CD4-positive, alpha-beta T cell treated with Interleukin-4 for 1 hour (primary cell): ENCODE measurements at regions not wholly inside any gene's neighbourhood (a gene's known extent, or its start where the extent isn't known, plus 50 kb on each side); places are given as distances from the start of the nearest gene placed in this dataset.
A peak's percentile ranks its signal among the peaks of the same experiment; 100 is the strongest.
"Not testable (repeated sequence)": the region's sequence is repeated elsewhere in the genome, so short reads cannot be mapped to it uniquely, and the experiment has no call there.

ENCODE experiments used
- DNase-seq, 2 donors: peaks; one replicate each; pipeline ENCODE4 v3.0.0-alpha.2; 2020 to 2022

- no peak for DNase-seq
Observed at GRCh38 chrX:45553417-45553816, 352.7 kb upstream of the DIPK2B start.

- DNase-seq = not testable (repeated sequence)
Observed at GRCh38 chrX:45546697-45547096, 346.0 kb upstream of the DIPK2B start.

DNA sequence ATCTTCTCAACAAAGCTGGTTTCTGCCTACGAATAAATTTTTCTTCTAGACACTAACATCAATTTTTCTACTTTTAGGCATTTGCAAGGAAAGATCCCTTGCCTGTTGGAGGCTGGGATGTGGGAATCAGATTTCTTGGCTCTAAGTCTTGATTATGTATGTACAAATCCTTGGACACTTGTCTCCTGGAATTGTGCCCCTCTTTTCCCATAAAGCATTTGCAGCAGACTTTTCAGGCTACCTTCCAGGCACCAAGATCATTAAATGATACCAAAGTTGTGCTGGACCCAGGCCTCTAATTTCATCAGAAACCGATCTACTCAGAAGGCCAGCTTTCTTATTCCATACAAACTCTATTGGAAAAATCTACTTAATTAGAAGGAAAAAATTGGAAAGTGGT lies 339.5 kb upstream of the DIPK2B start:
- no peak for DNase-seq

DNA sequence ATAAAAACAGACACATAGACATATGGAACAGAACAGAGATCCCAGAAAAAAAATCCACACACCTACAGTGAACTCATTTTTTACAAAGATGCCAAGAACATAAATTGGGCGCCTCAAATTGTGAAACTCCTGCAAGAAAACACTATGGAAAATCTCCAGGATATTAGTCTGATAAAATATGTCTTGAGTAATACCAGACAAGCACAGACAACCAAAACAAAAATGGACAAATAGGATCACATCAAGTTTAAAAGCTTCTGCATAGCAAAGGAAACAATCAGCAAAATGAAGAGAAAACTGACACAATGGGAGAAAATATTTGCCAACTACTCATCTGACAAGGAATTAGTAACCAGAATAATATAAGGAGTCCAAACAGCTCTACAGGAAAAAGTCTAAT lies 337.3 kb upstream of the DIPK2B start:
- DNase-seq = no peak

DNA sequence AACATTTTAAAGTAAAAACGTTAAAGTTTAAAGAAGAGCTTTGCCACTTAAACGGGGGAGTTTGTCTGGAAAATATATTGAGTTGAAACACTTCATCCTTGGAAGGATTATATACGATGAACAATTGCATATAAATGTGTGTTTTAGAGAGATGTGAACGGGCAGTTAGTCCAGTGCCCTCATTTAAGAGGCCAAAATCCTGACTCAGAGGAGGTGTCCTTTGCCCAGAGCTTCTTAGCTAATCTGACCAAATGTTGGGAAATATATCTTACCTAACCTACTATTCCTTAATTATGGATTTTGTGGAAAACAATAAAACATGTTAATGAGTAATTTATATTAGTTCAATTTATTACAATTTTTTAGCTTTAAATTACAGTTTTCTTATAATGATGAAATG lies 327.2 kb upstream of the DIPK2B start:
- no peak for DNase-seq

GRCh38 chrX:45524805-45525204 lies 324.1 kb upstream of the DIPK2B start:
- DNase-seq = no peak

GRCh38 chrX:45524296-45524695 lies 323.6 kb upstream of the DIPK2B start:
- DNase-seq = no peak

DNA sequence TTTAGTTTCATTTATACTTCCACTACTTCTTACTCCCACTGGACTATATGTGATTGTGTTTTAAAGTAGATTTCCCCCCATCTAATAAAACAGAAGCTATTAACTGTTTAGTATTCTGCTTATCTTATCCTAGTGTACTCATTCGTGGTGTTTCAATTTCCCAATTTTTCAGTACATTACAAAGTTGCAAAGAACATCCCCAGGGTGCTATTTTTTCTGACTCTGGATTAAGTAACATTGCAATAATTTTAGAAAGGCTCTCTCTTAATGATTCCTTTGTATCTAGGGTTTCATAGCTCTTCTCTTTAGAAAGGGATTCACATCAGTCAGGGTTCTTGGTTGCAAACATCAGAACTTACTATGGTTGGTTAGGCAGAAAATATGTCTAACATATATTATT lies 317.9 kb upstream of the DIPK2B start:
- DNase-seq = no peak

DNA sequence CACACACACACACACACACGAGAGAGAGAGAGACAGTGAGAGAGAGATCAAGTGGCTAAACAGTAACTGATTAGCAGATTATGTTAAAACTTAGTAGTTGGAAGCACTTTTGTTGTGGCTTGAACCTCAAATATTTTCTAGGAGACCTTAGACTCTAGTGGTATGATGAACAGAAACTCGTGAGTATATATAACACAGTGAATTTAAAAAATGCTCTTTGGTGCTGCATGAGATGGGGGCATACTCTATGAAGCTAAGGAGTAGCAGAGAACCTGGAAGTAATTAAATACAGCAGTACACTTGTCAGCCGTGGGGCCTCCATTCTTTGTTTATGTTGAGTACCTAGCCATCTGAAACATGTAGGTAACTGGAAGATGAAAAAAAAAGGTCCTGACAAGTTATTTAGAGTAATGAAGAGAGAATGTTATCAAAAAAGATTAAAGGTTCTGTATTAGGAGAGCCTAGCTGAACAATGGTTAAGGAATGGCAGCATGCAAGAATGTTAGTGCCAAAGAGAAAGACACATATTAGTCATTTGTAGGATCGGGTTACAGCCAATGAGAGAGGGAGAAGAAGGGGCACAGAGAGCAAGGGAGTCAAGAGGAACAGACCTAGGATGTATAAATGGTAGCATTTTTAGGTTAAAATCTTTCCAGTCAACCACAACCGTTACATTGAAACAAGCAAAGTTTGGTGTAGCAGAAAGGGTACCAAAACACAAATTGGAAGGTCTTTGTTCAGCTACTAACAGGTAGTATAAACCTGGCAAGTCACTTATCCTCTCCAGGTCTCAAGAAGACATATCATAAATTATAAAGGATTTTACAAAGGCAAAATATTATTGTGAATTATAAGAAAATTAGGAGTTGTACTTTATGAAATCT lies 316.7 kb upstream of the DIPK2B start:
- no peak for DNase-seq

- peak; percentile 46 to 54 for DNase-seq
Observed at GRCh38 chrX:45515262-45516215, 314.9 kb upstream of the DIPK2B start.

GRCh38 chrX:45513042-45513441 lies 312.4 kb upstream of the DIPK2B start:
- no peak for DNase-seq

- DNase-seq = no peak
Observed at GRCh38 chrX:45508454-45508853, 307.8 kb upstream of the DIPK2B start.

- no peak for DNase-seq
Observed at GRCh38 chrX:45506149-45506730, 305.6 kb upstream of the DIPK2B start.

DNA sequence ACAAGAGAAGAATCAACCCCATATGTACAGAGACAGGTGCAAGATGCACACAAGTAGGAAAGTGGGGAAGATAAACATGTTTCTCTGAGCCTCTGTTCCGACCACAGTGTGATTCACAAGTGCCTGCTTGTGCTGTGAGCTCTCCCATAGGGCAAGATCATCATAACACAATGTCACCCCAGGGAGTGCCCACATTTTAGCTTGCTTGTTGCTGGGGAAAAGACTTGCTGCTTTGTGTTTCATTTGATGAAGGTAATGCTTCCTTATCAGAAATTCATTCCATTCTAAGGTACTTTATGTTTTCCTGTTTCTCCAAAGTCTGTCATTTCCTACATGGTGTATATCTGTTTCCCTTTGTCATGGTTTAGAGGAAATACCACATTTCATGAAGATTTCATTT lies 304.5 kb upstream of the DIPK2B start:
- DNase-seq = no peak

GRCh38 chrX:45503787-45504362 lies 303.2 kb upstream of the DIPK2B start:
- DNase-seq = not testable (repeated sequence)

DNA sequence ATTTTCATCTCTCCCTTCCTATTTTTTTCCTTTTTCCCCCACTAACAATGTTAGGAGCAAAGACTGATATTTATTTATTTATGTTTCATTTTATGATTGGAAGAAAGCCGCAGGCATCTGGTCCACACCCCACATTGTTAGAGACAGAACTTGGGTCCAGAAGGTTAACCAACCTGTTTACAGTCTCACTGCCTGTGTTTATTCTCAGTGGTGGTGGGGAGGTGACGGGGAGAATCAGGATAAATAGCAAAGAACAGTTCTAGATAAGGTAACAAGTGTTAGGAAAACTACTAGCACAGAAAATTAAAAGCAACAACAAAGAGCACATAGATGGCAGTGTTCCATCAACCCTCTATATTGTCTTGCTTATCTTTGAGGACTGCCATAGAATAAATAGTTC lies 301.7 kb upstream of the DIPK2B start:
- no peak for DNase-seq

GRCh38 chrX:45497290-45497689 lies 296.6 kb upstream of the DIPK2B start:
- no peak for DNase-seq

GRCh38 chrX:45485719-45486118 lies 285.0 kb upstream of the DIPK2B start:
- no peak for DNase-seq

- DNase-seq = no peak
Observed at GRCh38 chrX:45479835-45480422, 279.3 kb upstream of the DIPK2B start.

- DNase-seq = no peak
Observed at GRCh38 chrX:45479196-45479834, 278.6 kb upstream of the DIPK2B start.

DNA sequence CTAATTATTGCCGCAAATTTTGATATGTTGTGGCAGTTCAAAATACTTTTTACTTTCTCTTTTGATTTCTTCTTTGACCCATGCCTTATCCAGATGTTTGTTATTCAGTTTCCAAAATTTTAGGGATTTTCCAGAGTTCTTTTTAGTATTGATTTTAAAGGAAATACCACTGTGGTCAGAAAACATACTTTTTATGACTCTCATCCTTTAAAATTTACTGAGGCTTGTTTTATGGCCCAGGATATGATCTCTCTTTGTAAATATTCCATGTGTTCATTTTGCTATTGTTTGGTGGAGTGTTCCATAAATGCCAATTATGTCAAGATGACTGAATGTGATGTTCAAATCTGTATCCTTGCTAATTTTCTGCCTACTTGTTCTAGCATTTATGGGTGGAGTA lies 272.3 kb upstream of the DIPK2B start:
- DNase-seq = no peak

DNA sequence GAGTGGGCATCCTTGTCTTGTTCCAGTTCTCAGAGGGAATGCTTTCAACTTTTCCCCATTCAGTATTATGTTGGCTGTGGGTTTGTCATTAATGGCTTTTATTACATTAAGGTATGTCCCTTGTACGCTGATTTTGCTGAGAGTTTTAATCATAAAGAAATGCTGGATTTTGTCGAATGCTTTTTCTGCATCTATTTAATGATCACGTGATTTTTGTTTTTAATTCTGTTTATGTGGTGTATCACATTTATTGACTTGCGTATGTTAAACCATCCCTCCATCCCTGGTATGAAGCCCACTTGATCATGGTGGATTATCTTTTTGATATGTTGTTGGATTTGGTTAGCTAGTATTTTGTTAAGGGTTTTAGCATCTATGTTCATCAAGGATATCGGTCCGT lies 266.9 kb upstream of the DIPK2B start:
- DNase-seq = not testable (repeated sequence)
